Mesothelial cell of epicardium (in vitro differentiated cells): ENCODE measurements at regions not wholly inside any gene's neighbourhood (a gene's known extent, or its start where the extent isn't known, plus 50 kb on each side); places are given as distances from the start of the nearest gene placed in this dataset.

Source experiments
- DNase-seq, 2 experiments: peaks; one replicate each; pipeline ENCODE4 v3.0.0; 2021; ENCODE audit warnings: low spot score in 2 of 2; ENCODE audit not compliant: unreplicated experiment in 2 of 2
- H3K27ac Mint-ChIP-seq: 2 replicates; pipeline ENCODE4 v1.8.0; 2021; ENCODE audit warnings: mixed read lengths
- H3K27me3 Mint-ChIP-seq: 2 replicates; pipeline ENCODE4 v1.8.0; 2021; ENCODE audit warnings: low read depth, mixed read lengths
- H3K36me3 Mint-ChIP-seq: 2 replicates; pipeline ENCODE4 v1.8.0; 2021; ENCODE audit warnings: mixed read lengths
- H3K4me1 Mint-ChIP-seq: 2 replicates; pipeline ENCODE4 v1.8.0; 2021; ENCODE audit warnings: mixed read lengths
- H3K4me3 Mint-ChIP-seq: 2 replicates; pipeline ENCODE4 v1.8.0; 2021; ENCODE audit warnings: mild to moderate bottlenecking, moderate library complexity, mixed read lengths
- H3K9me3 Mint-ChIP-seq: 2 replicates; pipeline ENCODE4 v1.8.0; 2021; ENCODE audit warnings: mixed read lengths
- TF ChIP-seq, protein P1 (sequence below): fragments of 200-600 bp; sonication (generic); IDR thresholded peaks from one replicate; pipeline ENCODE4 v1.5.0; 2021; ENCODE audit warnings: antibody characterized with exemption; ENCODE audit not compliant: unreplicated experiment

- Mint-ChIP-seq H3K4me1 (no peaks in the 10 kb centered on the region), H3K36me3 (no peaks in the 10 kb centered on the region), H3K27me3 (no peaks in the 10 kb centered on the region), H3K9me3 (peaks cover 21% of the 10 kb centered on the region), H3K27ac (no peak overlapping the region), H3K4me3 (no peak overlapping the region)
- TF ChIP-seq, protein P1, sequence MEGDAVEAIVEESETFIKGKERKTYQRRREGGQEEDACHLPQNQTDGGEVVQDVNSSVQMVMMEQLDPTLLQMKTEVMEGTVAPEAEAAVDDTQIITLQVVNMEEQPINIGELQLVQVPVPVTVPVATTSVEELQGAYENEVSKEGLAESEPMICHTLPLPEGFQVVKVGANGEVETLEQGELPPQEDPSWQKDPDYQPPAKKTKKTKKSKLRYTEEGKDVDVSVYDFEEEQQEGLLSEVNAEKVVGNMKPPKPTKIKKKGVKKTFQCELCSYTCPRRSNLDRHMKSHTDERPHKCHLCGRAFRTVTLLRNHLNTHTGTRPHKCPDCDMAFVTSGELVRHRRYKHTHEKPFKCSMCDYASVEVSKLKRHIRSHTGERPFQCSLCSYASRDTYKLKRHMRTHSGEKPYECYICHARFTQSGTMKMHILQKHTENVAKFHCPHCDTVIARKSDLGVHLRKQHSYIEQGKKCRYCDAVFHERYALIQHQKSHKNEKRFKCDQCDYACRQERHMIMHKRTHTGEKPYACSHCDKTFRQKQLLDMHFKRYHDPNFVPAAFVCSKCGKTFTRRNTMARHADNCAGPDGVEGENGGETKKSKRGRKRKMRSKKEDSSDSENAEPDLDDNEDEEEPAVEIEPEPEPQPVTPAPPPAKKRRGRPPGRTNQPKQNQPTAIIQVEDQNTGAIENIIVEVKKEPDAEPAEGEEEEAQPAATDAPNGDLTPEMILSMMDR, result no peak
- DNase-seq, result no peak
Measured at GRCh38 chr2:105504459-105504858, 105.6 kb upstream of the FHL2 start.

- TF ChIP-seq, protein P1, result no peak
- H3K9me3 Mint-ChIP-seq, result peaks cover 21% of the 10 kb centered on the region
- H3K27me3 Mint-ChIP-seq, result no peaks in the 10 kb centered on the region
- DNase-seq, result no peak
- no peaks in the 10 kb centered on the region for H3K36me3 Mint-ChIP-seq
- H3K4me3 Mint-ChIP-seq, result no peak overlapping the region
- H3K4me1 Mint-ChIP-seq, result no peaks in the 10 kb centered on the region
- H3K27ac Mint-ChIP-seq, result no peak overlapping the region
Measured at GRCh38 chr2:105502625-105503334, 103.9 kb upstream of the FHL2 start.

DNA sequence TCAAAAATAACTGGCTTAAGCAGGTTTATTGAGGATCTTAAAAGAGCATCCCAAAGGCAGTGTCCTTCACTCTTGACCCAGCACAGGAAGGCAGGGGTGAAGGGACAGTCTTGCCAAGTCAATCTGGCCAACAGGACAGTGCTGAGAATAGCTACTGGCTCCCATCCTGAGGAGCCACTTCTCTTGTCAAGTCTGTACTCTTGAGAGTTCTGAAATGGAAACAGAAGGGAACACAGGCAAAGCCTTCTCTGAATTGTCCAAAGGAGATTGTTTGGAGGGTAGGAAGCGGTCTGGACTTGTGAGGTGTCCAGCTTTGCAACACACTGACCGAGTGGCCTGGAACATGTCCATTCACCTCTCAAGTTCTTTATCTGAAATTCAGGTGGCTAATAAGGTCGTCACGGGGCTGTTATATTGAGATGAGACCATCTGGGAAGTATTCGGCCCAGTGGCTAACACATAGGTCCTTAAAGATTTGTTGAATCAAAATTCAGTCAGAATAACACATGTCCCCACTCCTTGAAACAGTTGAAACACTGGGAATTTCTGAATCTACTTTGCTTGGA lies 99.5 kb upstream of the FHL2 start:
- Mint-ChIP-seq H3K4me3 (no peak overlapping the region), H3K27me3 (peaks cover 17% of the 10 kb centered on the region), H3K4me1 (no peaks in the 10 kb centered on the region), H3K9me3 (peaks cover 23% of the 10 kb centered on the region), H3K27ac (no peak overlapping the region), H3K36me3 (no peaks in the 10 kb centered on the region)
- TF ChIP-seq, protein P1, result no peak
- DNase-seq, result no peak

GRCh38 chr2:105497094-105497493 lies 98.2 kb upstream of the FHL2 start:
- H3K27ac Mint-ChIP-seq, result no peak overlapping the region
- DNase-seq, result no peak
- H3K27me3 Mint-ChIP-seq, result peaks cover 24% of the 10 kb centered on the region
- H3K9me3 Mint-ChIP-seq, result peaks cover 27% of the 10 kb centered on the region
- H3K36me3 Mint-ChIP-seq, result peaks cover 4% of the 10 kb centered on the region
- no peak overlapping the region for H3K4me3 Mint-ChIP-seq
- TF ChIP-seq, protein P1, result no peak
- no peaks in the 10 kb centered on the region for H3K4me1 Mint-ChIP-seq

GRCh38 chr2:105496271-105496670 lies 97.4 kb upstream of the FHL2 start:
- Mint-ChIP-seq H3K36me3 (peaks cover 4% of the 10 kb centered on the region), H3K27me3 (peaks cover 32% of the 10 kb centered on the region), H3K9me3 (peaks cover 31% of the 10 kb centered on the region), H3K4me3 (no peak overlapping the region), H3K4me1 (no peaks in the 10 kb centered on the region), H3K27ac (no peak overlapping the region)
- TF ChIP-seq, protein P1, result no peak
- DNase-seq, result no peak
